H9 (cell line): ENCODE measurements at regions not wholly inside any gene's neighbourhood (a gene's known extent, or its start where the extent isn't known, plus 50 kb on each side); places are given as distances from the start of the nearest gene placed in this dataset.

Experiments used
- DNase-seq: peaks from one replicate; pipeline ENCODE4 v3.0.0-alpha.2; 2017
- H2AFZ ChIP-seq: one replicate; pipeline ENCODE4 v1.6.1; 2013; ENCODE audit warnings: mild to moderate bottlenecking, low read length, control low read depth, moderate library complexity
- H2AK5ac ChIP-seq: 2 replicates; pipeline ENCODE4 v1.6.1; 2013; ENCODE audit warnings: low read length, control low read depth, mixed read lengths; ENCODE audit not compliant: insufficient read length
- H2BK120ac ChIP-seq: one replicate; pipeline ENCODE4 v1.6.1; 2013; ENCODE audit warnings: low read depth, mild to moderate bottlenecking, low read length, control low read depth, inconsistent platforms; ENCODE audit not compliant: poor library complexity, severe bottlenecking
- H2BK12ac ChIP-seq: 2 replicates; pipeline ENCODE4 v1.6.1; 2013; ENCODE audit warnings: low read length, control low read depth, mixed read lengths, low read depth; ENCODE audit not compliant: insufficient read length
- H2BK15ac ChIP-seq: 2 replicates; pipeline ENCODE4 v1.6.1; 2013; ENCODE audit warnings: low read depth, low read length, control low read depth
- H2BK20ac ChIP-seq: one replicate; pipeline ENCODE4 v1.6.1; 2013; ENCODE audit warnings: low read depth, mild to moderate bottlenecking, low read length, control low read depth, inconsistent platforms; ENCODE audit not compliant: poor library complexity, severe bottlenecking
- H2BK5ac ChIP-seq: 2 replicates; pipeline ENCODE4 v1.6.1; 2013; ENCODE audit warnings: low read length, control low read depth, mixed read lengths; ENCODE audit not compliant: insufficient read length
- H3K14ac ChIP-seq: 2 replicates; pipeline ENCODE4 v1.6.1; 2013; ENCODE audit warnings: low read length, control low read depth; ENCODE audit not compliant: insufficient read depth
- H3K18ac ChIP-seq: 2 replicates; pipeline ENCODE4 v1.6.1; 2013; ENCODE audit warnings: low read depth, mild to moderate bottlenecking, mixed read lengths, low read length, control low read depth; ENCODE audit not compliant: insufficient read length
- H3K23ac ChIP-seq: 2 replicates; pipeline ENCODE4 v1.6.1; 2013; ENCODE audit warnings: low read length, control low read depth, mixed read lengths, low read depth; ENCODE audit not compliant: insufficient read length
- H3K23me2 ChIP-seq: 2 replicates; pipeline ENCODE4 v1.6.1; 2013; ENCODE audit warnings: low read depth, mild to moderate bottlenecking, mixed read lengths, low read length, control low read depth; ENCODE audit not compliant: insufficient read length, poor library complexity, severe bottlenecking
- H3K27ac ChIP-seq: 2 replicates; pipeline ENCODE4 v1.5.1; 2013; ENCODE audit warnings: low read length, control low read depth, mixed read lengths, low read depth; ENCODE audit not compliant: insufficient read length
- H3K27me3 ChIP-seq: 2 replicates; pipeline ENCODE4 v1.6.1; 2013; ENCODE audit warnings: low read length, control low read depth, inconsistent platforms; ENCODE audit not compliant: insufficient read depth
- H3K4ac ChIP-seq: 2 replicates; pipeline ENCODE4 v1.6.1; 2013; ENCODE audit warnings: low read depth, mild to moderate bottlenecking, control low read depth, inconsistent platforms, low read length, moderate library complexity
- H3K4me1 ChIP-seq: 2 replicates; pipeline ENCODE4 v1.6.1; 2013; ENCODE audit warnings: low read length, control low read depth, inconsistent platforms; ENCODE audit not compliant: insufficient read depth
- H3K4me2 ChIP-seq: 2 replicates; pipeline ENCODE4 v1.6.1; 2013; ENCODE audit warnings: low read length, control low read depth, mixed read lengths; ENCODE audit not compliant: insufficient read length, insufficient read depth
- H3K56ac ChIP-seq: 2 replicates; pipeline ENCODE4 v1.6.1; 2013; ENCODE audit warnings: low read depth, mild to moderate bottlenecking, mixed read lengths, low read length, control low read depth; ENCODE audit not compliant: insufficient read length
- H3K79me1 ChIP-seq: 2 replicates; pipeline ENCODE4 v1.6.1; 2013; ENCODE audit warnings: low read depth, mild to moderate bottlenecking, moderate library complexity, low read length, control low read depth, inconsistent platforms; ENCODE audit not compliant: insufficient read depth, poor library complexity, severe bottlenecking
- H3K79me2 ChIP-seq: 2 replicates; pipeline ENCODE4 v1.6.1; 2013; ENCODE audit warnings: low read length, control low read depth, inconsistent platforms; ENCODE audit not compliant: insufficient read depth
- H3K9ac ChIP-seq: 2 replicates; pipeline ENCODE4 v1.6.1; 2013; ENCODE audit warnings: low read length, control low read depth, mixed read lengths; ENCODE audit not compliant: insufficient read length; ENCODE audit errors: extremely low read depth
- H3K9me3 ChIP-seq: one replicate; pipeline ENCODE4 v1.6.1; 2013; ENCODE audit warnings: low read depth, low read length, inconsistent platforms; ENCODE audit not compliant: control insufficient read depth
- H3T11ph ChIP-seq: one replicate; pipeline ENCODE4 v1.6.1; 2013; ENCODE audit warnings: mild to moderate bottlenecking, low read length, control low read depth, inconsistent platforms
- H4K20me1 ChIP-seq: one replicate; pipeline ENCODE4 v1.6.1; 2013; ENCODE audit not compliant: control insufficient read depth, insufficient read length, insufficient read depth
- H4K5ac ChIP-seq: 2 replicates; pipeline ENCODE4 v1.6.1; 2013; ENCODE audit warnings: low read depth, mild to moderate bottlenecking, mixed read lengths, low read length, control low read depth; ENCODE audit not compliant: insufficient read length
- H4K8ac ChIP-seq: replicated peaks from 2 replicates; pipeline ENCODE4 v1.6.1; 2013; ENCODE audit warnings: low read length, control low read depth, mixed read lengths, low read depth; ENCODE audit not compliant: insufficient read length
- H4K91ac ChIP-seq: 2 replicates; pipeline ENCODE4 v1.6.1; 2013; ENCODE audit warnings: low read depth, mild to moderate bottlenecking, moderate library complexity, mixed read lengths, low read length, control low read depth; ENCODE audit not compliant: insufficient read length
- H3K27ac Mint-ChIP-seq, 3 experiments: 2 replicates in 2 of 3; 3 replicates in 1 of 3; pipeline ENCODE4 v1.8.0; 2020 to 2021; ENCODE audit warnings: mixed read lengths in 3 of 3, mild to moderate bottlenecking in 1 of 3, moderate library complexity in 1 of 3
- H3K27me3 Mint-ChIP-seq: 2 replicates; pipeline ENCODE4 v1.8.0; 2021; ENCODE audit warnings: low read depth, mild to moderate bottlenecking, moderate library complexity, mixed read lengths
- H3K36me3 Mint-ChIP-seq, 3 experiments: 2 replicates in 2 of 3; 3 replicates in 1 of 3; pipeline ENCODE4 v1.8.0; 2020 to 2021; ENCODE audit warnings: low read depth in 3 of 3, mixed read lengths in 3 of 3; ENCODE audit not compliant: insufficient read depth in 1 of 3
- H3K4me1 Mint-ChIP-seq, 2 experiments: 2 replicates each; pipeline ENCODE4 v1.8.0; 2020; ENCODE audit warnings: mixed read lengths in 2 of 2
- H3K4me3 Mint-ChIP-seq, 2 experiments: 2 replicates in 1 of 2; 3 replicates in 1 of 2; pipeline ENCODE4 v1.8.0; 2020 to 2021; ENCODE audit warnings: mild to moderate bottlenecking in 2 of 2, mixed read lengths in 2 of 2, moderate library complexity in 1 of 2
- H3K9me3 Mint-ChIP-seq, 2 experiments: 2 replicates in 1 of 2; 3 replicates in 1 of 2; pipeline ENCODE4 v1.8.0; 2020; ENCODE audit warnings: mild to moderate bottlenecking in 2 of 2, mixed read lengths in 2 of 2, moderate library complexity in 1 of 2
- WGBS: extraction: QIAGEN DNeasy Blood & Tissue Kit; methylation state at CpG from one replicate; pipeline ENCODE4 v1.1.7; 2013; ENCODE audit warnings: missing lambda C conversion rate, low lambda C conversion rate, mixed read lengths; ENCODE audit not compliant: insufficient read length; ENCODE audit errors: extremely low coverage; 5-methylcytosine and 5-hydroxymethylcytosine counted together
- TF ChIP-seq, protein P1 (sequence below): fragments of 200-600 bp; sonication (generic); conservative IDR thresholded peaks from 3 replicates; pipeline ENCODE4 v1.8.0; 2021; ENCODE audit warnings: antibody characterized with exemption, mild to moderate bottlenecking

DNA sequence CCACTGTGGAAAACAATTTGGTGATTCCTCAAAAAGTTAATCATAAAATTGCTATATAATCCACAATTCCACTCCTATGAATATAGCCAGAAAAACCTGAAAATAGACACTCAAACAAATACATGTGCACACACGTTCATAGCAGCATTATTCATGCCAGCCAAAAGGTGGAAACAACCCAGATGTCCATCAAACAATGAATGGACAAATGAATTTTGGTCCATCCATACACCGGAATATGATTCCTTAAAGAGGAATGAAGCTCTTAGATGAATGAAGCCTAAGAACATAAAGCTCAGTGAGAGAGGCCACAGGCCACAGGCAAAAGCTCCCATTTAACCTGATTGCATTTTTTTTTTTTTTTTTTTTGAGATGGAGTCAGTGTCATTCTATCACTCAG, 114.6 kb upstream of the TNRC6C start:
- Mint-ChIP-seq H3K4me3 (no peak overlapping the region), H3K9me3 (no peaks in the 10 kb centered on the region), H3K4me1 (peaks cover 6 to 14% of the 10 kb centered on the region in 2 experiments), H3K27ac (no peak overlapping the region), H3K27me3 (peaks cover 4% of the 10 kb centered on the region), H3K36me3 (no peaks in the 10 kb centered on the region)
- H2AK5ac ChIP-seq, result no peak overlapping the region
- H3K79me1 ChIP-seq, result no peaks in the 10 kb centered on the region
- H3K9me3 ChIP-seq, result no peaks in the 10 kb centered on the region
- H3K56ac ChIP-seq, result no peak overlapping the region
- no peaks in the 10 kb centered on the region for H3K27me3 ChIP-seq
- H3K4ac ChIP-seq, result no peak overlapping the region
- no peak overlapping the region for H4K8ac ChIP-seq
- no peaks in the 10 kb centered on the region for H3K79me2 ChIP-seq
- no peak overlapping the region for H4K91ac ChIP-seq
- H3K9ac ChIP-seq, result no peak overlapping the region
- H3K4me1 ChIP-seq, result no peaks in the 10 kb centered on the region
- no peak for DNase-seq
- no peak overlapping the region for H3K18ac ChIP-seq
- H2AFZ ChIP-seq, result no peak overlapping the region
- H3K23me2 ChIP-seq, result no peaks in the 10 kb centered on the region
- no peak overlapping the region for H3K14ac ChIP-seq
- H3K27ac ChIP-seq, result no peak overlapping the region
- H3K23ac ChIP-seq, result no peak overlapping the region
- H2BK12ac ChIP-seq, result no peak overlapping the region
- H3T11ph ChIP-seq, result no peak overlapping the region
- H2BK20ac ChIP-seq, result no peak overlapping the region
- WGBS, result no CpG with 5 or more reads among the region's 2 CpGs
- H2BK5ac ChIP-seq, result no peak overlapping the region
- no peak overlapping the region for H3K4me2 ChIP-seq
- H4K20me1 ChIP-seq, result no peaks in the 10 kb centered on the region
- H4K5ac ChIP-seq, result no peak overlapping the region
- H2BK120ac ChIP-seq, result no peak overlapping the region
- H2BK15ac ChIP-seq, result no peak overlapping the region
- TF ChIP-seq, protein P1, sequence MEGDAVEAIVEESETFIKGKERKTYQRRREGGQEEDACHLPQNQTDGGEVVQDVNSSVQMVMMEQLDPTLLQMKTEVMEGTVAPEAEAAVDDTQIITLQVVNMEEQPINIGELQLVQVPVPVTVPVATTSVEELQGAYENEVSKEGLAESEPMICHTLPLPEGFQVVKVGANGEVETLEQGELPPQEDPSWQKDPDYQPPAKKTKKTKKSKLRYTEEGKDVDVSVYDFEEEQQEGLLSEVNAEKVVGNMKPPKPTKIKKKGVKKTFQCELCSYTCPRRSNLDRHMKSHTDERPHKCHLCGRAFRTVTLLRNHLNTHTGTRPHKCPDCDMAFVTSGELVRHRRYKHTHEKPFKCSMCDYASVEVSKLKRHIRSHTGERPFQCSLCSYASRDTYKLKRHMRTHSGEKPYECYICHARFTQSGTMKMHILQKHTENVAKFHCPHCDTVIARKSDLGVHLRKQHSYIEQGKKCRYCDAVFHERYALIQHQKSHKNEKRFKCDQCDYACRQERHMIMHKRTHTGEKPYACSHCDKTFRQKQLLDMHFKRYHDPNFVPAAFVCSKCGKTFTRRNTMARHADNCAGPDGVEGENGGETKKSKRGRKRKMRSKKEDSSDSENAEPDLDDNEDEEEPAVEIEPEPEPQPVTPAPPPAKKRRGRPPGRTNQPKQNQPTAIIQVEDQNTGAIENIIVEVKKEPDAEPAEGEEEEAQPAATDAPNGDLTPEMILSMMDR, result no peak
